H7 (cell line): ENCODE measurements at regions not wholly inside any gene's neighbourhood (a gene's known extent, or its start where the extent isn't known, plus 50 kb on each side); places are given as distances from the start of the nearest gene placed in this dataset.

Experiments used
- DNase-seq: peaks from one replicate; pipeline ENCODE4 v3.0.0; 2012
- H3K27me3 ChIP-seq: 2 replicates; pipeline ENCODE4 v1.6.0; 2011; ENCODE audit warnings: mild to moderate bottlenecking, low read length; ENCODE audit not compliant: control insufficient read depth, insufficient read depth
- H3K36me3 ChIP-seq: replicated peaks from 2 replicates; pipeline ENCODE4 v1.5.1; 2011; ENCODE audit warnings: low read length; ENCODE audit not compliant: control insufficient read depth, insufficient read depth
- H3K4me3 ChIP-seq: 2 replicates; pipeline ENCODE4 v1.5.1; 2011; ENCODE audit warnings: low read depth, mild to moderate bottlenecking, control low read depth, low read length, moderate library complexity; ENCODE audit not compliant: insufficient read depth

DNA sequence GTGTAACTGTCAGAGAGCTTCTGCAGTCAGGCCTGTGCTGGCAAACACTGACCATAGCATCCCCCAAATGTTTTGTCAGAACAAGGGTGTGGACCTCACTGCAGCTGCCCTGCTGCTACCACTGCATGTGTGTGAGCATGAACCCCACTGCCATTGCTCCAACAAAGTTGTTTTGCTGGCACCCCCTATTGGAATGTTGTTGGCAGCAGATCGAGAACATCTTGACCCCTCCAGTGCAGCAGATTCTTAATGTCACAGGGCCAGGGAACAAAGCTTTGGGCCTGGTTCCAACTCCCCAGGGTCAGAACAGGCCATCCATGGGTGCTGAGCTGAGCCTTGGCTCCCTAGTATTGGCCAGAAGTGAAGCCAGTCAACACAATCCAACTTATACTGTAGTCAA, 1537.4 kb downstream of the NCAM2 start:
- DNase-seq: no peak
- H3K4me3 ChIP-seq: no peak overlapping the region
- no peaks in the 10 kb centered on the region for H3K27me3 ChIP-seq
- no peaks in the 10 kb centered on the region for H3K36me3 ChIP-seq

DNA sequence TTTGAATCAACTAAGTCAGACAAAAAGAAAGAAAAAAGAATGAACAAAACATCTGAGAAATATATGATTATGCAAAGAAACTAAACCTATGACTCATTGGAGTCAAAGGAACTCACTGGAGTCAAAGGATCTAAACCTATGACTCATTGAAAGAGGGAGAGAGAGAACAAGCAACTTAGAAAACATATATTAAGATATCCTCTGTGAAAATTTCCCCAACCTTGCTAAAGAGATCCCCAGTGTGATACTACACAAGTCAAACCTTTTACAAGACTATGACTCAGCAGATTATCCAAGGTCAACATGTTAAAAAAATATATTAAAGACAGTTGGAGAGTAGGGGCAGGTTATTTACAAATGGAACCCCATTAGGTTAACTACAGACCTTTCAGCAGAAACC, 1538.3 kb downstream of the NCAM2 start:
- no peak for DNase-seq
- H3K4me3 ChIP-seq: no peak overlapping the region

DNA sequence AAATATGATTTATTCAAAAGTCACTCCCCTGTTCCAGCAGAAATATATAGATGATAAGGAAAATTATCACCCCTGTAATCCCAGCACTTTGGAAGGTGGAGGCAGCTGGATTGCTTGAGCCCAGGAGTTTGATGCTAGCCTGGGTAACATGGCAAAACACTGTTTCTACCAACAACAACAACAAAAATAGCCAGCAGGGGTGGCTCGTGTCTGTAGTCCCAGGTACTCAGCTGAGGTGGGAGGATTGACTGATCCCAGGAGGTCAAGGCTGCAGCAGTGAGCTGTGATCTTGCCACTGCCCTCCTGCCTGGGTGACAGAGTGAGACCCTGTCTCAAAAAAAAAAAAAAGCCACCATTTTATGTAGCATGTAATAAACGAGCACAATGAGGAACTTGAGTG, 1546.5 kb downstream of the NCAM2 start:
- Histone ChIP-seq H3K27me3 (no peaks in the 10 kb centered on the region), H3K4me3 (no peak overlapping the region), H3K36me3 (no peaks in the 10 kb centered on the region)
- DNase-seq: no peak

More for the DNA sequence above, 1538.3 kb downstream of the NCAM2 start:
- Histone ChIP-seq H3K27me3 (no peaks in the 10 kb centered on the region), H3K36me3 (no peaks in the 10 kb centered on the region)

DNA sequence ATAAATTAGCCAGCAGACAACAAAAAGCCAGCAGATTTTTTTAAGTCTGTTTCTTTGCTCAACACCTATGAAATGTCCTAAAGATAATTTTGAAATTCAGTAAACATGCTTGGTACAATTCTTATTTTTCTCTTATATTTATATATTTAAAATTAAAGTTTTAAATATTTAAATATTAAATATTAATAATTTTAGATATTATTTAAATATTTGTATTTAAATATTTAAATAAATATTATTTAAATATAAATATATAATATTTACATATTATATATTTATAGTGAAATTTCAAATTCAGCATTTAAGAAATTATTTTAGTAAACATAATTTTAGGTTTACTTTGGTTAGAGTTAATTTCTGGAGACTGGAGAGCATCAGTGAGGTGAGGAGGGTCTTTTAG, 1554.2 kb downstream of the NCAM2 start:
- DNase-seq: no peak
- no peak overlapping the region for H3K4me3 ChIP-seq
- H3K27me3 ChIP-seq: no peaks in the 10 kb centered on the region
- no peaks in the 10 kb centered on the region for H3K36me3 ChIP-seq

DNA sequence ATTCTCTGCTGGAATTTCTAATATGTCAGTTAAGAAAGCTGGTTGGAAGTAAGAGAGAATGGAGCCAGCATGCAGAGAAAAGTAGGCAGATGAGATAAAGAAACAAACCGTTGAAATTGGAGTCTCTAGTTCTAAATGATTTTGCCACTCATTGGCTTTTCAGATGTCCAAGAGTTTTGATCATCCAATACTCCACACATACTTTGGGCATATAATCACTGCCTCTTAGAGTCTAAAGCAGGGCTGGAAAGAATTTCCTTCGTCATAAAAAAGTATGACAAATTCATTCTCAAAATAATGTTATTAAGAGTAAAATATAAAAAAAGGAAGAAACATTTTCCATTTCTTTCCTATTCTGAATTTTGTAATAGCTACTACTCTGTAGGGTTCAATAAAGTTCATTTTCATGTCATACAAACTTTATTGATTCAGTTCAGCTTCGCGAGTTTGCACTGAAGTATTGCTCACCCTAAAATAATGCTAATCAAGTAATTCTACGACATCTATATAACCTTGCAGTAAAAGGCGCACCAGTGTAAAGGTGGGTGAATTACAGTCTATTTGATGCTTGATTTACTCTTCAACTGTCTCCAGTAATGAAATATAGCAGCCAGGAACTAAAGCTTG, 1556.6 kb downstream of the NCAM2 start:
- no peaks in the 10 kb centered on the region for H3K27me3 ChIP-seq
- no peak overlapping the region for H3K4me3 ChIP-seq
- no peaks in the 10 kb centered on the region for H3K36me3 ChIP-seq
- DNase-seq: no peak

DNA sequence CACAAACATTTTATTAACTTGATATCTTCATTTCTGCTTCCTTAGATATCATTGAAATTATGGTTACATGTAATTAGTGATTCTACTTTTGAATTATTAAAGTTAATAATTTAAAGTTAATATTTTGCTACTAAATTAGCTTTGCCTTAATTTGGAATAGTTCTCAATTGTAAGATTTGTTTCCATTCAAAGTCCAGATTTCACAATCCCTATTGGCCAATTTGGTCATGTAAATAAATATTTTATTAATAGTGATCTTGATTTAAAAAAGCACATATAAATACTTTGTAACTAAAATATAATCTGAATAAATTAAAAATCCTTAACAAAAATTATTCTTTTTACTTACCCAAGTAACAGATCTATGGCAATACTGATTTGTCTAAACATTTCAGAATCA, 1558.6 kb downstream of the NCAM2 start:
- H3K36me3 ChIP-seq: no peaks in the 10 kb centered on the region
- no peak for DNase-seq
- no peak overlapping the region for H3K4me3 ChIP-seq
- H3K27me3 ChIP-seq: no peaks in the 10 kb centered on the region

DNA sequence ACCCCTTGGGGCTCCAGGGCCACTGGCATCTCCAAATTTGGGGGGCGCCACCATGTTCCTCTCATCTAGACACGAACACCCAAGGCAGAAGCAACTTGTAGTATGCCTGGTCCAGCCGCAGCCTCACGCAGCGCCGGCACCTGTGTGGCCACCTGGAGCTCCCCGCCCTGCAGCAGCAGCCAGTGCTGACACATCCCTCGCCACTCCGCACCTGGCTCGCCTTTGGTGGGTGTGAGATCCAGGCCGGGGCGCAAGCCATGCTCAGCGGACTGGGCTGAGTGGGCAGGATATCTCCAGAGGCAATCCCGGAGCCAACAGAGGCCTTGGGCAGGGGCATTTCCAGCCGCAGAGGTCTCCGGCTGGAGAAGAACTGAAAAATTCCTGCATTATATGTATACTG, 1563.7 kb downstream of the NCAM2 start:
- DNase-seq: no peak
- Histone ChIP-seq H3K36me3 (no peaks in the 10 kb centered on the region), H3K27me3 (no peaks in the 10 kb centered on the region), H3K4me3 (no peak overlapping the region)

DNA sequence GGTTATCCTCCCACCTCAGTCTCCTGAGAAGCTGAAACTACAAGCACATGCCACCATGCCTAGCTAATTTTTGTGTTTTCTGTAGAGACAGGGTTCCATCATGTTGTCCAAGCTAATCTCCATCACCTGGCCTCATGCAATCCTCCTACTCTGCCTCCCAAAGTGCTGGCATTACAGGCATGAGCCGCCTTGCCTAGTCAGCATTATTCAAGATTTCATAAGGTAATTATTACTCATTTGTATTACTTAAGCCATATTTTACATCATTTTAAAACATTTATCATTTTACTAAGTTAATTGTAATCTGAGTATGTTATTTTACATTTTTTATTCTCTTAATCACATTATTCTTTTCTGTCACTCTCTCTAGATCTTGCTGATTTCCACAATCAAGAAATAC, 1575.6 kb downstream of the NCAM2 start:
- DNase-seq: no peak
- H3K27me3 ChIP-seq: no peaks in the 10 kb centered on the region
- no peaks in the 10 kb centered on the region for H3K36me3 ChIP-seq
- no peak overlapping the region for H3K4me3 ChIP-seq

DNA sequence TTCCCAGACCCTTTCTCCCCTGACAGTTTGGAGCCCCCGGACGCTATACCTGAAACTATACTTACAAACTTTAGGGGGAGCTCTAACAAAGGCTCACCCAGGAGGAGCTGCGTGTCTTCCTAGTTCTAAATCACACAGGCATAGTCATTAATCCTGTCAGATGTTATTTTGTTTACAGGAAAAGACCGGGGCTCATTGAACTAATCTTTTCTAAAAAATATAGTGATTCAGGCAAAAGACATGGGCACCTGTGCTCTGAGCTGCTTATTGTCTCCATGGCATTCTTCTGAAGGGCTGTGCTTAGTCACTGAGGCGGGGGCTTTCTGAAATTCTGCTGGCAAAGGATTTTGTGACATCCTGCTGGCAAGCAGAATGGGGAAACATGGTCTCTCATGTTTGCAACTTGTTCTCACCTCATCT, 1577.0 kb downstream of the NCAM2 start:
- Histone ChIP-seq H3K36me3 (no peaks in the 10 kb centered on the region), H3K27me3 (no peaks in the 10 kb centered on the region), H3K4me3 (no peak overlapping the region)
- DNase-seq: peak; percentile 62

DNA sequence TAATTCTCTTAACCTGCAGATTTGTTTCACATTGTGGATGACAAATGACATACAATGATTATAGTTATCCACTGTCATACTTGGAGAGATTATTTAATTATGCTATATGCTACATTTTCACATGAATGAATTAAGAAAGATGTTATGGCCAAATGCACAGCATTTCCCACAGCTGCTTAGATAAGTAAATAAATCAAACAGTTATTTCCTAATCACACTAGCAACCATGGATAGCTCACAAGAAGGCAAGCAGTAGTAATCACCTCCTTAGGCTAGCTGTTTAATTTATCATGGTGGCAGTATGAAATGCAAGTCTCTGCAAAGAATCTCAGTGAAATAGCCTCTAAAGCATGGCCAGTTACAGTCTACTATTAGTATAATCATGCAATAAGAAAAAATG, 1581.5 kb downstream of the NCAM2 start:
- Histone ChIP-seq H3K36me3 (no peaks in the 10 kb centered on the region), H3K27me3 (no peaks in the 10 kb centered on the region), H3K4me3 (no peak overlapping the region)
- no peak for DNase-seq

DNA sequence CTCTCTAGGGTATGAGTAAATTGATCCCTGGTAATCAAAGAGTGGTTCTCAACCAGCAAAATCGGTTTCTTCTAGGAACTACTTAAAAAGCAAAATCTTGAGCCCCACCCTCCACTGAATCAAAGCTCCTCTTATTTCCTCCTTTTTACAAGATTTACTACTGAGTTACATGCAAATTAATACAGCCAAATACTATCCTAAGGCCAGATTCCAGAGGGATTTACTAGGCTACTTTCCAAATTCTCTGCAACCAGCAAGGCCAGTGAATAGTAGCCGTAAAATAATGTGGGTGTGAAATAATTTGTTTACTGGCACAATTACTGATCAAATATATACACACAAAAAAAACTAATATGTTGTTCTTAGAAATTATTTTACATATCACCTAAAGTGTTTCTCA, 1583.8 kb downstream of the NCAM2 start:
- no peaks in the 10 kb centered on the region for H3K27me3 ChIP-seq
- DNase-seq: no peak
- no peaks in the 10 kb centered on the region for H3K36me3 ChIP-seq
- no peak overlapping the region for H3K4me3 ChIP-seq

DNA sequence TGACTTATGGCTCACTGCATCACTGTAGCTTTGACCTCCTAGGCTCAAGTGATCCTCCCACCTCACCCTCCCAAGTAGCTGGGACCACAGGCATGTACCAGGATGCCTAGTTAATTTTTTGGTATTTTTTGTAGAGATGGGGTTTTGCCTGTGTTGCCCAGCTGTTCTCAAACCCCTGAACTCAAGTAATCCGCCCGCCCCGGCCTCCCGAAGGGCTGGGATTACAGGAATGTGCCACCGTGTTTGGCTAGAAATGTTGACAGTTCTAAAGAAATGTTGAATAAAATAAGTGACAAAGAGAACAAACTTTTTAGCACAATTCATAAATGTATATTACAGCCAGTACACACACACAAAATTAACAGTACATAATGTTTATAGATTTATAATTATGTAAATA, 1586.1 kb downstream of the NCAM2 start:
- no peak overlapping the region for H3K4me3 ChIP-seq
- H3K36me3 ChIP-seq: no peaks in the 10 kb centered on the region
- no peaks in the 10 kb centered on the region for H3K27me3 ChIP-seq
- DNase-seq: no peak

DNA sequence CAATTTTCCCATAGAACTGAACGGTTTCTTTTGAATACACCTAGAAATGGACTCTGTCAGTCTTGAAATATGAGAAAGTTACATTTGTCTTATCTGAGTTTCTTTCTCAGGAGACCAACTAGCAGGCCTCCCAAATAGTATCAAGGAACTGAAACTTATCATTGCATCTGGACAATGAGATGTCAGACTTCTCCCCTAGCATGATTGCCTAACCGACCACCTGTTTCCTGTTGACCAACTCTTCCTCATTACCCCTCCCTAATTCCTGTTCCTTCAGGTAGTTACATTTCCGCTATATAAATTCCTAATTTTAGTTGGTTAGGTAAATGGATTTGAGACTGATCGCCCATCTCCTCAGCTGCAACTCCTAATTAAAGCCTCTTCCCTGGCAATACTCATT, 1587.3 kb downstream of the NCAM2 start:
- H3K36me3 ChIP-seq: no peaks in the 10 kb centered on the region
- no peak overlapping the region for H3K4me3 ChIP-seq
- no peaks in the 10 kb centered on the region for H3K27me3 ChIP-seq
- no peak for DNase-seq

DNA sequence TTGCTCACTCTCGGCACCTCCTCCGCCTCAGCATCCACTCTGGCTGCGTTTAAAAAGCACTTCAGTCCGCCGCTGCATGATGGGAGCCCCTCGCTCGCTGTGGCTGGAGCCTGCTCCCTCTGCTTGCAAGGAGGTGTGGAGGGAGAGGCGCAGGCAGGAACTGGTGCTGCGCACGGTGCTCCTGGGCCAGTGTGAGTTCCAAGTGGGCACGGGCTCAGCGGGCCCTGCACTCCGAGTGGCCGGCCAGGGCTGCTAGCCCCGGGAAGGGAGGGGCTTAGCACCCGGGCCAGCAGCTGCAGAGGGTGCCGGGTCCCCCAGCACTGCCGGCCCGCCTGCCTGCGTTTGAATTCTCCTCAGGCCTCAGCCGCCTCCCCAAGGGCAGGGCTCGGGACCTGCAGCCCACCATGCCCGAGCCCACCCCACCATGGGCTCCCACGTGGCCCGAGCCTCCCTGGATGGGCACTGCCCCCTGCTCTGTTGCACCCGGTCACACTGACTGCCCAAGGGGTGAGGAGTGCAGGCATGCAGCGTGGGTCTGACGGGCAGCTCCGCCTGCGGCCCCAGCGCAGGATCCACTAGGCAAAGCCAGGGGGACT, 1599.5 kb downstream of the NCAM2 start:
- DNase-seq: no peak

DNA sequence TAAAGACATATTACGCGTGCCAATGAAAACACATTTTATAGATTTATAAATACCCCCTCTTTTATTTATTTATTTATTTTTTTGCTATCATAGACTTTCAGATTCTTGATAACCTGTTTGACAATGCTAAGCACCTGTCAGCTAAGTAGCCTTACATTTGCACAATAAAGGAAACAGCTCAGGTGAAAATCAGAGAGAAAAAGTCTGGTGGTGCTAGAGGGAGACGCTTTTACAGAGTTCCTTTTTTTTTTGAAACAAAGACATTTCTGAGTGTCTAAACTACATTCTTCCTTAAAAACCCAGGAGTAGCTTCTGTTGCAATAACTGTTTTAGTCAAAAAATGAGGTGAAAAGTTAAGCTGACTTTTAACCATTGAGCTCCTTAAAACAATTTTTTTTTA, 1611.6 kb downstream of the NCAM2 start:
- H3K36me3 ChIP-seq: no peaks in the 10 kb centered on the region
- H3K27me3 ChIP-seq: no peaks in the 10 kb centered on the region
- no peak for DNase-seq
- H3K4me3 ChIP-seq: no peak overlapping the region

More for the DNA sequence above, 1599.5 kb downstream of the NCAM2 start:
- H3K36me3 ChIP-seq: no peaks in the 10 kb centered on the region
- H3K4me3 ChIP-seq: no peak overlapping the region
- H3K27me3 ChIP-seq: no peaks in the 10 kb centered on the region

DNA sequence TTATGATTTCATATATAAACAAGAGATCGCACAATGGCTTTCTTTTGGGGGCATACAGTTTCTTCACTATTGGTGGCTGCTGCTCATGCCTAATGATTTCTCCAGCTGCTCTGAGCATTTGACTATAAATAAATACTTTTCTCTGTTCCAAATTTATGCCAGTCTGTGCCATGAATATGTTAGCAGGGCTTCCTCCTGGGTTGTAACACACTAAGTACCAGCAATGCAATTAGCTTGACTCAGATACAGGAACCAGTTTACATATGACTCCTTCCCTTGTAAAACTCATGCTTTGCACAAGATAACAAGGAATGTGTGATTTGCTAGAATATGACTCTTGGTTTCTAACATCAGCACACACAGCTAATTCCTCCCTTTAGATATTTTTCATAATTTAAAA, 1629.7 kb downstream of the NCAM2 start:
- Histone ChIP-seq H3K27me3 (no peaks in the 10 kb centered on the region), H3K4me3 (no peak overlapping the region), H3K36me3 (no peaks in the 10 kb centered on the region)
- no peak for DNase-seq
